Fibroblast of skin of right biceps (primary cell): ENCODE measurements at regions not wholly inside any gene's neighbourhood (a gene's known extent, or its start where the extent isn't known, plus 50 kb on each side); places are given as distances from the start of the nearest gene placed in this dataset.
"Not testable (repeated sequence)": the region's sequence is repeated elsewhere in the genome, so short reads cannot be mapped to it uniquely, and the experiment has no call there.

Experiments
- DNase-seq: peaks from one replicate; pipeline ENCODE4 v3.0.0-alpha.2; 2013

GRCh38 chr18:25544546-25545287 is 192.8 kb upstream of the ZNF521 start:
- no peak for DNase-seq

- DNase-seq: no peak
Measured at GRCh38 chr18:25538175-25538922, 186.4 kb upstream of the ZNF521 start.

- DNase-seq: no peak
Measured at GRCh38 chr18:25535495-25535894, 183.5 kb upstream of the ZNF521 start.

- DNase-seq: no peak
Measured at GRCh38 chr18:25534401-25534800, 182.4 kb upstream of the ZNF521 start.

GRCh38 chr18:25533218-25533617 is 181.3 kb upstream of the ZNF521 start:
- DNase-seq: no peak

GRCh38 chr18:25531207-25531606 is 179.2 kb upstream of the ZNF521 start:
- no peak for DNase-seq

GRCh38 chr18:25525789-25526188 is 173.8 kb upstream of the ZNF521 start:
- not testable (repeated sequence) for DNase-seq

- no peak for DNase-seq
Measured at GRCh38 chr18:25518716-25519053, 166.7 kb upstream of the ZNF521 start.

GRCh38 chr18:25517881-25518715 is 166.1 kb upstream of the ZNF521 start:
- peak; percentile 14 for DNase-seq

GRCh38 chr18:25516747-25517498 is 165.0 kb upstream of the ZNF521 start:
- DNase-seq: no peak

GRCh38 chr18:25516121-25516520 is 164.2 kb upstream of the ZNF521 start:
- no peak for DNase-seq

GRCh38 chr18:25510096-25510495 is 158.1 kb upstream of the ZNF521 start:
- DNase-seq: no peak

- DNase-seq: peak; percentile 82
Measured at GRCh38 chr18:25503567-25504081, 151.7 kb upstream of the ZNF521 start.

GRCh38 chr18:25497151-25497794 is 145.3 kb upstream of the ZNF521 start:
- DNase-seq: no peak

- no peak for DNase-seq
Measured at GRCh38 chr18:25496544-25496943, 144.6 kb upstream of the ZNF521 start.

GRCh38 chr18:25495606-25496005 is 143.6 kb upstream of the ZNF521 start:
- peak; percentile 40 for DNase-seq

GRCh38 chr18:25494888-25495287 is 142.9 kb upstream of the ZNF521 start:
- DNase-seq: peak; percentile 22

- DNase-seq: no peak
Measured at GRCh38 chr18:25493401-25493800, 141.4 kb upstream of the ZNF521 start.

- DNase-seq: no peak
Measured at GRCh38 chr18:25490316-25490715, 138.3 kb upstream of the ZNF521 start.

- DNase-seq: no peak
Measured at GRCh38 chr18:25473008-25473407, 121.0 kb upstream of the ZNF521 start.

GRCh38 chr18:25470756-25471524 is 119.0 kb upstream of the ZNF521 start:
- DNase-seq: not testable (repeated sequence)
